NCI-H748 treated with DMSO at 0.1 percent for 48 hours (cell line): ENCODE measurements at regions not wholly inside any gene's neighbourhood (a gene's known extent, or its start where the extent isn't known, plus 50 kb on each side); places are given as distances from the start of the nearest gene placed in this dataset.

ENCODE experiments used
- DNase-seq: peaks from one replicate; lab custom pipeline; 2025; lab: John Stamatoyannopoulos, UW

- DNase-seq, result no peak
Measured at GRCh38 chr2:67240507-67240906, 156.6 kb upstream of the ETAA1 start.

GRCh38 chr2:67241453-67241852 is 155.7 kb upstream of the ETAA1 start:
- no peak for DNase-seq

GRCh38 chr2:67242456-67242855 is 154.7 kb upstream of the ETAA1 start:
- no peak for DNase-seq

GRCh38 chr2:67243919-67244318 is 153.2 kb upstream of the ETAA1 start:
- peak; percentile 49 for DNase-seq

- no peak for DNase-seq
Measured at GRCh38 chr2:67246791-67247190, 150.3 kb upstream of the ETAA1 start.

- DNase-seq, result no peak
Measured at GRCh38 chr2:67251741-67252140, 145.4 kb upstream of the ETAA1 start.

- peak; percentile 37 for DNase-seq
Measured at GRCh38 chr2:67255933-67256615, 141.1 kb upstream of the ETAA1 start.

- DNase-seq, result no peak
Measured at GRCh38 chr2:67256892-67257291, 140.2 kb upstream of the ETAA1 start.

GRCh38 chr2:67258122-67258521 is 139.0 kb upstream of the ETAA1 start:
- no peak for DNase-seq

GRCh38 chr2:67258831-67259230 is 138.3 kb upstream of the ETAA1 start:
- DNase-seq, result no peak

- no peak for DNase-seq
Measured at GRCh38 chr2:67259556-67260342, 137.4 kb upstream of the ETAA1 start.

GRCh38 chr2:67260343-67261277 is 136.5 kb upstream of the ETAA1 start:
- no peak for DNase-seq

GRCh38 chr2:67267241-67267640 is 129.9 kb upstream of the ETAA1 start:
- no peak for DNase-seq

- DNase-seq, result no peak
Measured at GRCh38 chr2:67268797-67269196, 128.3 kb upstream of the ETAA1 start.

GRCh38 chr2:67272195-67272594 is 124.9 kb upstream of the ETAA1 start:
- no peak for DNase-seq

- DNase-seq, result no peak
Measured at GRCh38 chr2:67277450-67277849, 119.7 kb upstream of the ETAA1 start.

- no peak for DNase-seq
Measured at GRCh38 chr2:67281101-67281500, 116.0 kb upstream of the ETAA1 start.

- DNase-seq, result no peak
Measured at GRCh38 chr2:67283641-67284040, 113.5 kb upstream of the ETAA1 start.

GRCh38 chr2:67286981-67287759 is 110.0 kb upstream of the ETAA1 start:
- no peak for DNase-seq

GRCh38 chr2:67289271-67289670 is 107.9 kb upstream of the ETAA1 start:
- DNase-seq, result no peak

GRCh38 chr2:67289921-67290371 is 107.2 kb upstream of the ETAA1 start:
- no peak for DNase-seq
